K562 (cell line): ENCODE measurements at regions not wholly inside any gene's neighbourhood (a gene's known extent, or its start where the extent isn't known, plus 50 kb on each side); places are given as distances from the start of the nearest gene placed in this dataset.

Experiments
- ATAC-seq: fragments of 200-7000 bp; cut with Tn5 transposase; 3 replicates; pipeline ENCODE4 v1.9.1; 2020; ENCODE audit warnings: moderate library complexity
- BruUV-seq: library from RNA; stranded (reverse); fragments of 400-500 nt; replicated peaks from 2 replicates; lab custom pipeline; 2021; lab: Mats Ljungman, UMichigan
- CTCF ChIA-PET: fragments of 300-600 bp; formaldehyde crosslinking; extraction: SDS; loops from one replicate; lab custom pipeline; 2021; ENCODE audit warnings: low intra/inter-chr PET ratio; lab: Yijun Ruan, JAX
- POLR2A ChIA-PET: fragments of 300-600, 350-650 bp; sonication (Branson Sonifier 250); formaldehyde crosslinking; extraction: SDS; loops from one replicate; lab custom pipeline; 2021; ENCODE audit warnings: antibody characterized with exemption, inconsistent platforms; lab: Yijun Ruan, JAX
- DNase-seq, 4 experiments: peaks; one replicate each; pipeline versions ENCODE4 v3.0.0 to v3.0.0-alpha.2; 2011 to 2018; ENCODE audit warnings: low spot score in 3 of 4, mixed read lengths in 3 of 4; ENCODE audit errors: extremely low read depth in 1 of 4
- FAIRE-seq: peaks from 2 replicates; lab custom pipeline; 2011; peaks lifted over from hg19 to GRCh38; lab: Jason Lieb, UNC
- H2AFZ ChIP-seq: 2 replicates; pipeline ENCODE4 v1.6.0; 2011; ENCODE audit warnings: low read depth, low read length, control low read depth, inconsistent platforms
- H3K27ac ChIP-seq: fragments of 200-600 bp; 3 replicates; pipeline ENCODE4 v1.8.0; 2011; ENCODE audit warnings: low read depth, mild to moderate bottlenecking, control low read depth, inconsistent platforms, low read length, moderate library complexity, mixed read lengths; ENCODE audit errors: extremely low read depth
- H3K27me3 ChIP-seq, 2 experiments: fragments of 300-600 bp in 1 of 2; 2 replicates in 1 of 2; 3 replicates in 1 of 2; pipeline versions ENCODE4 v1.6.0 to v1.8.0; 2011; ENCODE audit warnings: inconsistent platforms in 2 of 2, low read length in 2 of 2, mild to moderate bottlenecking in 1 of 2, mixed read lengths in 1 of 2, moderate library complexity in 1 of 2; ENCODE audit not compliant: control insufficient read depth in 2 of 2, insufficient read depth in 2 of 2
- H3K36me3 ChIP-seq: fragments of 300-600 bp; 3 replicates; pipeline ENCODE4 v1.8.0; 2011; ENCODE audit warnings: mild to moderate bottlenecking, low read length, inconsistent platforms; ENCODE audit not compliant: control insufficient read depth, insufficient read depth
- H3K4me1 ChIP-seq, 2 experiments: fragments of 200-600 bp in 1 of 2; replicated peaks in 1 of 2; 2 replicates in 1 of 2; 3 replicates in 1 of 2; pipeline versions ENCODE4 v1.5.1 to v1.8.0; 2011; ENCODE audit warnings: inconsistent platforms in 2 of 2, low read length in 2 of 2, mild to moderate bottlenecking in 1 of 2, mixed read lengths in 1 of 2, moderate library complexity in 1 of 2; ENCODE audit not compliant: control insufficient read depth in 2 of 2, insufficient read depth in 2 of 2
- H3K4me2 ChIP-seq: 2 replicates; pipeline ENCODE4 v1.6.1; 2011; ENCODE audit warnings: low read length, control low read depth, inconsistent platforms, mixed read lengths; ENCODE audit not compliant: insufficient read depth
- H3K4me3 ChIP-seq: fragments of 200-600 bp; sonication (generic), shearing (Covaris generic); 2 replicates; pipeline ENCODE4 v1.5.1; 2016; ENCODE audit warnings: control low read depth, inconsistent platforms
- H3K79me2 ChIP-seq: fragments of 200-600 bp; 3 replicates; pipeline ENCODE4 v1.8.0; 2011; ENCODE audit warnings: low read length, inconsistent platforms; ENCODE audit not compliant: control insufficient read depth, insufficient read depth
- H3K9ac ChIP-seq, 2 experiments: 2 replicates each; pipeline versions ENCODE4 v1.6.0 to v1.6.1; 2011; ENCODE audit warnings: low read depth in 2 of 2, low read length in 2 of 2, control low read depth in 1 of 2, inconsistent platforms in 1 of 2, mild to moderate bottlenecking in 1 of 2, mixed read lengths in 1 of 2; ENCODE audit not compliant: insufficient read depth in 1 of 2
- H3K9me1 ChIP-seq: one replicate; pipeline ENCODE4 v1.6.0; 2011; ENCODE audit warnings: inconsistent platforms, mild to moderate bottlenecking, low read length, moderate library complexity; ENCODE audit not compliant: control insufficient read depth, insufficient read depth
- H3K9me3 ChIP-seq: replicated peaks from 2 replicates; pipeline ENCODE4 v1.5.1; 2011; ENCODE audit warnings: low read depth, low read length, inconsistent platforms; ENCODE audit not compliant: control insufficient read depth, insufficient read depth
- H4K20me1 ChIP-seq: replicated peaks from 2 replicates; pipeline ENCODE4 v1.6.1; 2011; ENCODE audit warnings: low read length, inconsistent platforms, mixed read lengths; ENCODE audit not compliant: control insufficient read depth, insufficient read depth
- ARID2 ChIP-seq: fragments of 450-650 bp; IDR thresholded peaks from 2 replicates; pipeline ENCODE4 v1.6.1; 2017; ENCODE audit warnings: antibody characterized with exemption, mild to moderate bottlenecking
- GATA2 ChIP-seq: sonication (generic); formaldehyde crosslinking; IDR thresholded peaks from 2 replicates; pipeline ENCODE4 v1.4.0; 2020; ENCODE audit warnings: mild to moderate bottlenecking, missing genetic modification reagents
- NEUROD1 ChIP-seq: fragments of 150-350 bp; IDR thresholded peaks from 2 replicates; pipeline ENCODE4 v1.6.1; 2014; ENCODE audit warnings: borderline replicate concordance, low read length, low read depth; ENCODE audit not compliant: partially characterized antibody
- POU5F1 ChIP-seq: fragments of 150-350 bp; IDR thresholded peaks from 2 replicates; pipeline ENCODE4 v1.6.1; 2014; ENCODE audit warnings: borderline replicate concordance, low read length, low read depth, mild to moderate bottlenecking; ENCODE audit not compliant: partially characterized antibody
- SMC3 ChIP-seq: conservative IDR thresholded peaks from 2 replicates; pipeline ENCODE4 v1.6.1; 2011; ENCODE audit warnings: low read depth, low read length, improper control_type of control experiment; ENCODE audit not compliant: insufficient read depth
- ZBTB8A ChIP-seq: fragments of 450-650 bp; IDR thresholded peaks from 2 replicates; pipeline ENCODE4 v1.6.1; 2018; ENCODE audit warnings: mild to moderate bottlenecking, moderate library complexity; ENCODE audit not compliant: partially characterized antibody
- ZNF408 ChIP-seq: fragments of 250-450 bp; sonication (Bioruptor Pico); IDR thresholded peaks from 2 replicates; pipeline ENCODE4 v1.4.0; 2020; ENCODE audit warnings: low read depth, mild to moderate bottlenecking, moderate library complexity
- WGBS: fragments of 100-300 bp; shearing (Covaris generic); methylation state at CpG from one replicate; pipeline ENCODE4 v1.1.6; 2016; ENCODE audit warnings: low coverage, mixed read lengths; ENCODE audit not compliant: insufficient coverage; ENCODE audit errors: missing lambda C conversion rate; 5-methylcytosine and 5-hydroxymethylcytosine counted together
- in situ Hi-C: fragments of 300-500 bp; cut with MboI; formaldehyde crosslinking; loops from 4 replicates; pipeline ENCODE4 v1.15.0; 2018; ENCODE audit warnings: inconsistent platforms, mixed read lengths
- intact Hi-C: fragments of 100-400 bp; cut with micrococcal nuclease; formaldehyde crosslinking; loops from 2 replicates; pipeline ENCODE4 v1.14.2; 2022
- TF ChIP-seq, protein P1 (sequence below): fragments of 250-450 bp; sonication (Bioruptor Pico); IDR thresholded peaks from 2 replicates; pipeline ENCODE4 v1.9.0; 2021; ENCODE audit warnings: mild to moderate bottlenecking
- TF ChIP-seq, protein P2 (sequence below): sonication (generic); formaldehyde crosslinking; IDR thresholded peaks from 2 replicates; pipeline ENCODE4 v1.8.0; 2022; ENCODE audit warnings: mild to moderate bottlenecking, missing genetic modification reagents, borderline replicate concordance
- TF ChIP-seq, protein P3 (sequence below): fragments of 450-650 bp; formaldehyde crosslinking; IDR thresholded peaks from 2 replicates; pipeline ENCODE4 v1.4.0; 2020; ENCODE audit warnings: mild to moderate bottlenecking, moderate library complexity

DNA sequence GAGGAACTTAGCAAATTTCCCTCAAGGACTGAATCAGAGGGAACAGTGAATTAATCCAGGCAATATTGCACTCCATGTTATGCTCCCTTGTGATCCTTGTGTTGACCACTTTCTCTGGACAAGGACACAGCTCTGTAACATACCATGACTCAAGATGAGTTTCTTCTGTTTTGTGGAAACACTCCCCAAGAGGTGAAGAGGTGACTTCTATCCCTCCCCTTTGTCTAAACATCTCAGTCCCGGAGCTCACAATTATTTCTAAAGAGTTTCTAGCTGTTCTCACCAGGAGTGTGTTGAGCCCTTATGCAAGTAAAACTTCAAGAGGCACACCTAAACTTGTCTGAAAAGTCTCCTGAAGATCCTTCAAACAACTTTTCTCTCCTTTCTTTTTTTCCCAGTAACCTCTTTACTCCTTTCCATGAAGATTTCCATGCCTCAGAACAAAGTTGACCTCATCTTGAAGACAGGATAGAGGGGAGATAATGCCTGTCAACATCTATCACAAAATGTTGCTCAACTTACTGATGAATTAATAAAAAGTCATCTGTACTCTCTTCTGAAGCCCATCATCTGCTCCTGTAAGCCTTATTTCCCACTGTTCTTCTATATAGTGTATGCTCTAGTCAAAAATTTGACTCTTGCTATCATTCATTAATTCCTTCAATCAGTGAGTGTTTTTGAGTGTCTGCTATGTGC, 429.1 kb downstream of the SPRY1 start:
- no peak overlapping the region for H3K27ac ChIP-seq
- no peak overlapping the region for H3K4me3 ChIP-seq
- H3K9ac ChIP-seq, result no peak overlapping the region
- no peaks in the 10 kb centered on the region for H3K9me1 ChIP-seq
- no peaks in the 10 kb centered on the region for H3K4me1 ChIP-seq
- 15% methylated on average over 1 of the region's 1 CpG for WGBS
- H4K20me1 ChIP-seq, result no peaks in the 10 kb centered on the region
- BruUV-seq, result no TSS peak
- DNase-seq (no peak), FAIRE-seq (no peak), ATAC-seq (no peak)
- no peaks in the 10 kb centered on the region for H3K36me3 ChIP-seq
- POLR2A ChIA-PET, result no interaction called here
- no peak for TF ChIP-seq SMC3
- CTCF ChIA-PET, result no interaction called here
- H3K9me3 ChIP-seq, result no peaks in the 10 kb centered on the region
- no peaks in the 10 kb centered on the region for H3K79me2 ChIP-seq
- H2AFZ ChIP-seq, result no peak overlapping the region
- H3K4me2 ChIP-seq, result no peak overlapping the region
- in situ Hi-C loops (no loop called here), intact Hi-C loops (no loop called here)
- no peaks in the 10 kb centered on the region for H3K27me3 ChIP-seq

DNA sequence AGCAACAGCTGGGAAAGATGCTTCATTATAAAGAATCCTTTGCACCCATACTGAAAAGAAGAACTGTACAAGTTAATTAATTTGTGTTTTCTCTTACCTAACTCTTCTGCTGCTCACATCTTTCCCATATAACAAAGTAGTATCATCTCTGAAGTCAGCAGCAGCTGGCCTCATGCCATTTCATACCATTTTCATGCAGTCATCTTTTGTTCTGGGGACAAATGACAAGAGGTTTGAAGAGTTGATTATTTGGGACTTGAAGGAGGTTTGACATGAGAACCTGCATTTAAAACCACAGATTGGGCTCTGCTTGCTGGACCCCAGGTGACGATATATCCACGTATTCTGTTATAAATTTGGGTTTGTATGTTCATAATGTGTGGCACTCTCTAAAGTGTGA, 430.3 kb downstream of the SPRY1 start:
- no peaks in the 10 kb centered on the region for H4K20me1 ChIP-seq
- no peaks in the 10 kb centered on the region for H3K4me1 ChIP-seq
- DNase-seq, result no peak
- CTCF ChIA-PET, result no interaction called here
- BruUV-seq, result no TSS peak
- H3K27me3 ChIP-seq, result no peaks in the 10 kb centered on the region
- H3K79me2 ChIP-seq, result no peaks in the 10 kb centered on the region
- no peaks in the 10 kb centered on the region for H3K36me3 ChIP-seq
- intact Hi-C loops (no loop called here), in situ Hi-C loops (no loop called here)
- H3K9me1 ChIP-seq, result no peaks in the 10 kb centered on the region
- POLR2A ChIA-PET, result interaction anchor here (1.6 kb wide), 1 partner anchor 12 kb away, joined by 3 read pairs; no protein-coding TSS in a partner anchor
- H3K4me2 ChIP-seq, result no peak overlapping the region
- H3K27ac ChIP-seq, result no peak overlapping the region
- H3K9ac ChIP-seq, result no peak overlapping the region
- no peak for ATAC-seq
- H3K4me3 ChIP-seq, result no peak overlapping the region
- no peaks in the 10 kb centered on the region for H3K9me3 ChIP-seq
- no peak for FAIRE-seq
- no peak overlapping the region for H2AFZ ChIP-seq
- 6% methylated on average over 2 of the region's 2 CpGs for WGBS
- TF ChIP-seq NEUROD1 (no peak), GATA2 (CRISPR knock-in tag) (no peak), ARID2 (no peak), POU5F1 (no peak), ZBTB8A (no peak), ZNF408 (CRISPR knock-in tag) (no peak)
- TF ChIP-seq, protein P1, sequence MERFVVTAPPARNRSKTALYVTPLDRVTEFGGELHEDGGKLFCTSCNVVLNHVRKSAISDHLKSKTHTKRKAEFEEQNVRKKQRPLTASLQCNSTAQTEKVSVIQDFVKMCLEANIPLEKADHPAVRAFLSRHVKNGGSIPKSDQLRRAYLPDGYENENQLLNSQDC (CRISPR knock-in tag), result no peak
- TF ChIP-seq, protein P2, sequence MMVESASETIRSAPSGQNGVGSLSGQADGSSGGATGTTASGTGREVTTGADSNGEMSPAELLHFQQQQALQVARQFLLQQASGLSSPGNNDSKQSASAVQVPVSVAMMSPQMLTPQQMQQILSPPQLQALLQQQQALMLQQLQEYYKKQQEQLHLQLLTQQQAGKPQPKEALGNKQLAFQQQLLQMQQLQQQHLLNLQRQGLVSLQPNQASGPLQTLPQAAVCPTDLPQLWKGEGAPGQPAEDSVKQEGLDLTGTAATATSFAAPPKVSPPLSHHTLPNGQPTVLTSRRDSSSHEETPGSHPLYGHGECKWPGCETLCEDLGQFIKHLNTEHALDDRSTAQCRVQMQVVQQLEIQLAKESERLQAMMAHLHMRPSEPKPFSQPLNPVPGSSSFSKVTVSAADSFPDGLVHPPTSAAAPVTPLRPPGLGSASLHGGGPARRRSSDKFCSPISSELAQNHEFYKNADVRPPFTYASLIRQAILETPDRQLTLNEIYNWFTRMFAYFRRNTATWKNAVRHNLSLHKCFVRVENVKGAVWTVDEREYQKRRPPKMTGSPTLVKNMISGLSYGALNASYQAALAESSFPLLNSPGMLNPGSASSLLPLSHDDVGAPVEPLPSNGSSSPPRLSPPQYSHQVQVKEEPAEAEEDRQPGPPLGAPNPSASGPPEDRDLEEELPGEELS (CRISPR knock-in tag), result no peak
- TF ChIP-seq, protein P3, sequence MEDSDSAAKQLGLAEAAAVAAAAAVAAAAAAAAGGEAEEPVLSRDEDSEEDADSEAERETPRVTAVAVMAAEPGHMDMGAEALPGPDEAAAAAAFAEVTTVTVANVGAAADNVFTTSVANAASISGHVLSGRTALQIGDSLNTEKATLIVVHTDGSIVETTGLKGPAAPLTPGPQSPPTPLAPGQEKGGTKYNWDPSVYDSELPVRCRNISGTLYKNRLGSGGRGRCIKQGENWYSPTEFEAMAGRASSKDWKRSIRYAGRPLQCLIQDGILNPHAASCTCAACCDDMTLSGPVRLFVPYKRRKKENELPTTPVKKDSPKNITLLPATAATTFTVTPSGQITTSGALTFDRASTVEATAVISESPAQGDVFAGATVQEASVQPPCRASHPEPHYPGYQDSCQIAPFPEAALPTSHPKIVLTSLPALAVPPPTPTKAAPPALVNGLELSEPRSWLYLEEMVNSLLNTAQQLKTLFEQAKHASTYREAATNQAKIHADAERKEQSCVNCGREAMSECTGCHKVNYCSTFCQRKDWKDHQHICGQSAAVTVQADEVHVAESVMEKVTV, result no peak
